GM12873 (cell line): ENCODE measurements at regions not wholly inside any gene's neighbourhood (a gene's known extent, or its start where the extent isn't known, plus 50 kb on each side); places are given as distances from the start of the nearest gene placed in this dataset.

Source experiments
- CTCF ChIP-seq: IDR thresholded peaks from 2 replicates; pipeline ENCODE4 v1.5.1; 2012; ENCODE audit warnings: low read depth, mild to moderate bottlenecking, moderate library complexity, low read length, control low read depth; ENCODE audit not compliant: insufficient read depth; ENCODE audit errors: missing control alignments

GRCh38 chr7:46318276-46318675 is 397.2 kb upstream of the IGFBP3 start:
- no peak for TF ChIP-seq CTCF

DNA sequence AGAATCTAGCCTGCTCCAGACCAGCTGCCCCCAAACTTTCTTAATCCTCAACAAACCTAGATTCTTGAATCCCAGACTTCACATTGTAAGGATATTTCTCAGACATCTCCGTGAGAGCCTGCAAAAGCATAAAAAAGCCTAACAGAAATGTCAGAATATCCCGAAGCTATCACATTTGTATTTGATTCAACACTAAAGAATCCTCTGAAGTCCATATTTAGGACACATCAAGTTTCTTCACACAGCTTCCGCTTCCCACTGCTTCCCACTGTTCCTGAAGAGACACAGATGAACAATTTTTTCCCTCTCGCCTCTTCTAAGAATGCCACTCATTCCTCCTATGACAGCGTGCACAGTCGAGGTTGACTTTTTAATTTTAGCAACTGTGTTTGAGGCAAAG is 396.2 kb upstream of the IGFBP3 start:
- TF ChIP-seq CTCF: no peak

DNA sequence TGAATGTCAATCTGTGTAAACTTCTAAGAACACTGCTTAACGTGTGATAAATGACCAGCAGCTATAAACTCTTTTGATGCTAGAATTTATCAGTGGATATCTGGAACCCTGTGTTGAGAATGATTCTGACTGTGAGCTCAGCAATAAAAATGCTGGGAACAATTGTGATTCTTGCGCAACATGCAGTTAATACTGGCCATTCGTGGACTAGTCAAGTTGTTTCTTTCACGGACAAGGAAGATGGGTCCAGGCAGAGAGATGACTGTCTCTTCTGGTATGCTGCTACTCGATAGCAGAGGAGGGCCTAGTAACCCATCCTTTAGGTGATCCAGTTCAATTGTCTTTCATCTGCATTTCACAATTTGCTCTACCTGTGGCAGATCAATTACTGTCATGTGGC is 394.8 kb upstream of the IGFBP3 start:
- TF ChIP-seq CTCF: no peak

DNA sequence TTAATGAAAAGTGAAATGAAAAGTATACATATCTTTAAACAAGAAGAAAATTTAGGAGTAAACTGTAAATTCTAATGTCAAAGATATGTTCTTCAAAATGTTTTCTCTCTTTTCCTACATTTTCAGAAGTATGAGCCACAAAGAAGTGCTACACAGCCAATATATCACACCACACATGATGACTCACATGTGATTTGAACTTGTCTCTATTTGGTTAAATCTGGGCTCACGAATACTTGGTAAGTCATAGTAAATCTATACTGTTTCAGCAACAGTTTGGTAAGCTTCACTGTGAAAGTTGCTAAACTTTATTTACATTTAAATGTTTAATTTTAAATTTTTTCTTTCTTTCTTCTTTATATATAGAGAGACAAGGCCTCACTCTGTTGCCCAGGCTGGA is 380.6 kb upstream of the IGFBP3 start:
- no peak for TF ChIP-seq CTCF

GRCh38 chr7:46297515-46297914 is 376.4 kb upstream of the IGFBP3 start:
- no peak for TF ChIP-seq CTCF

DNA sequence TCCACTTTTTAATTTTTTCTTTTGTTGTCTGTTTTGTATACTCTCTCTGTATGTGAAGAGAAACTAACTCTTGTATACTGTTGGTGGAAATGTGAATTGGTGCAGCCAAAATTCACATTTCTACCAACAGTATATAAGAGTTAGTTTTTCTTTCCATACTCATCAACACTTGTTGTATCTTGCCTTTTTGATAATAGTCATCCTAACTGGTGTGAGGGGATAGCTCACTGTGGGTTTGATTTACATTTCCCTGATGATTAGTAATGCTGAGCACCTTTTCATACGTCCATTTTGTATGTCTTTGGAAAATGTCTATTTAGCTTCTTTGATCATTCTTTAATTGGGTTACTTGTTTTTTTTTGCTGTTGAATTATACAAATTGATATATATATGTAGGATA is 375.5 kb upstream of the IGFBP3 start:
- no peak for TF ChIP-seq CTCF

GRCh38 chr7:46294381-46294780 is 373.3 kb upstream of the IGFBP3 start:
- no peak for TF ChIP-seq CTCF

DNA sequence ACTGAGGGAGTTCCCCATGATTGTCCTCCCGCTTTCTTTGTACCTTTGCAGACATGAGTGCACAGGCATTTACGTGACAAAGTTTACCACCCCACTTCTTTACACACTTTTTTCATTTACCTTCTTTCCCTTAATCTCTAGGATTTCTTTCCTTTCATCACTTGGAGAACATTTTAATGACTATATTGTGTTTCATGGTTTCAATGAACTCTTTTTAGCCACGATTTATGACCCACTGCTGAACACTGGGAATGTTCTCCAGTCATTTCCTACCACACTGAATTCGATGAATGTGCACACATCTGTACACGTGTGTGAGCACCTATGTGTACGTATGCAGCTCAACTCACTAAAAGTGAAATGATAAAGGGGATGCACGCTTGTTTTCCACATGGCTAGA is 371.7 kb upstream of the IGFBP3 start:
- TF ChIP-seq CTCF: no peak
